ENCODE measurements at regions not wholly inside any gene's neighbourhood (a gene's known extent, or its start where the extent isn't known, plus 50 kb on each side); places are given as distances from the start of the nearest gene placed in this dataset.

DNA sequence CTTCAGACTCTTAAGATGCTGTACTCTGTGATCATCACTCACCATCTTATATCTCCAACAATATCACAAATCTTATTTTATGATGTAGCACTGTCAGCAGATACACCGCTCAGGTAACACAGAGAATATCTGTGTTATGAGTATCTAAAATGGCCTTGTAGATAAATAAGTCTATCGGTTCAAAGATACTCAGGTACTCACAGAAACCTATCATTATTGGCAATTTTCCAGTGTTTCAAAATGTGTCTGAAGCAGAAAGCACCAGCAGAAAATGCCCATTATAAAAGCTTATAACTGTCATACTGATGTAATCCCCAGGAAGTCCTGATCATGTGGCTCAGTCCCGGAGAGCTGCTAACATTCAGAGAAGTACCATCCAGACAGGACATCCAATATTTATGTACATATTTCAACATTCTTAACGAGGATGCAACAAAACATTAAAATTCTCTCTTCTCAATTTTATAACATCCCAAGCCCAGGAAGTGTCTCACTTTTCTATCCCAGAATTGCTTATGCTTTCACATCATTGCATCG, 190.7 kb upstream of the LMNTD1 start:
- H3K27ac ChIP-seq = no peak overlapping the region
- no peaks in the 10 kb centered on the region for H3K9me3 ChIP-seq
- H3K36me3 ChIP-seq = no peaks in the 10 kb centered on the region
- TF ChIP-seq, protein P1, sequence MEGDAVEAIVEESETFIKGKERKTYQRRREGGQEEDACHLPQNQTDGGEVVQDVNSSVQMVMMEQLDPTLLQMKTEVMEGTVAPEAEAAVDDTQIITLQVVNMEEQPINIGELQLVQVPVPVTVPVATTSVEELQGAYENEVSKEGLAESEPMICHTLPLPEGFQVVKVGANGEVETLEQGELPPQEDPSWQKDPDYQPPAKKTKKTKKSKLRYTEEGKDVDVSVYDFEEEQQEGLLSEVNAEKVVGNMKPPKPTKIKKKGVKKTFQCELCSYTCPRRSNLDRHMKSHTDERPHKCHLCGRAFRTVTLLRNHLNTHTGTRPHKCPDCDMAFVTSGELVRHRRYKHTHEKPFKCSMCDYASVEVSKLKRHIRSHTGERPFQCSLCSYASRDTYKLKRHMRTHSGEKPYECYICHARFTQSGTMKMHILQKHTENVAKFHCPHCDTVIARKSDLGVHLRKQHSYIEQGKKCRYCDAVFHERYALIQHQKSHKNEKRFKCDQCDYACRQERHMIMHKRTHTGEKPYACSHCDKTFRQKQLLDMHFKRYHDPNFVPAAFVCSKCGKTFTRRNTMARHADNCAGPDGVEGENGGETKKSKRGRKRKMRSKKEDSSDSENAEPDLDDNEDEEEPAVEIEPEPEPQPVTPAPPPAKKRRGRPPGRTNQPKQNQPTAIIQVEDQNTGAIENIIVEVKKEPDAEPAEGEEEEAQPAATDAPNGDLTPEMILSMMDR (IDR thresholded peaks at IDR 0.05) = no peak
- no peak overlapping the region for H3K4me3 ChIP-seq
- DNase-seq (ENCODE audit: low spot score) = no peak
- no peaks in the 10 kb centered on the region for H3K4me1 ChIP-seq
- no peaks in the 10 kb centered on the region for H3K27me3 ChIP-seq

DNA sequence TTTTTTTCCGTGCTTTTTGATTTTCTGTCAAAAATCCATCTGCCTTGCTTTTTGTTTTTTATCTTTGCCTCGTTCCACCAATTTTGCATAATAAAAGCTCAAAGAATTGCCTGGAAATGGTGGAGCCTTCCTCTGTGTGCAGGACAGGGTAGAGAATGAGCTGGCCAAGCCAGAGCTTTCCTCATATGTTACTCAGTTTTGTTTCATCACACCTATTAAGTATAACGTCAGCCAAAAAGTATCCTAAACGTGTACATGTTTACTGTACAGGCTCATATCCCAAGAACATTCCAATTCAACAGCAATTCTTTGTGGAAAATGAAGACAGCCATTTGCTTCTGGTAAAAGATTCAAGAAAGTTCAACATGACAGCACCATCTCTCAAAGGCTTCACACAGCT, 191.2 kb upstream of the LMNTD1 start:
- Histone ChIP-seq H3K36me3 (no peaks in the 10 kb centered on the region), H3K4me1 (no peaks in the 10 kb centered on the region), H3K4me3 (no peak overlapping the region), H3K9me3 (no peaks in the 10 kb centered on the region), H3K27me3 (no peaks in the 10 kb centered on the region), H3K27ac (no peak overlapping the region)
- TF ChIP-seq, protein P1 (IDR thresholded peaks at IDR 0.05) = no peak
- DNase-seq (ENCODE audit: low spot score) = no peak

DNA sequence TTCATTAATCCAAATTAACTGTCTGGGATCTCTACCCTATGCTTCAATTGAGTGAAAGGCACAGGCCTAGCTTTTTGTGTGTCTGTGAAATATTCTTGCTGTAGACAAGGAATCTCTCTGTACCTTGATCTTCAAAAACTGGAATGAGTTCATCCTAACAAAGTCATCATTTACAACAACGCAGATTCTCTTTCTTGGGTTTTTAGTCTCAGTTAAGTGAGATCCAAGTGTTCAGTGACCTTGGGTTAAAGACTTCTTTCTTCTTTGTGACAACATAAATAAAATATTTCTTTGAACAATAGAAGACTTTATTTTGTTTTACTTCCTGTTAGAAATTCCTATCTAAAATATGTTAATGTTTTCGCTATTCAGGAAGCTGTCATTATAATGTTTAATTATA, 192.2 kb upstream of the LMNTD1 start:
- no peak overlapping the region for H3K27ac ChIP-seq
- no peaks in the 10 kb centered on the region for H3K9me3 ChIP-seq
- no peaks in the 10 kb centered on the region for H3K4me1 ChIP-seq
- DNase-seq (ENCODE audit: low spot score) = no peak
- TF ChIP-seq, protein P1 (IDR thresholded peaks at IDR 0.05) = no peak
- no peaks in the 10 kb centered on the region for H3K27me3 ChIP-seq
- H3K4me3 ChIP-seq = no peak overlapping the region
- H3K36me3 ChIP-seq = no peaks in the 10 kb centered on the region

DNA sequence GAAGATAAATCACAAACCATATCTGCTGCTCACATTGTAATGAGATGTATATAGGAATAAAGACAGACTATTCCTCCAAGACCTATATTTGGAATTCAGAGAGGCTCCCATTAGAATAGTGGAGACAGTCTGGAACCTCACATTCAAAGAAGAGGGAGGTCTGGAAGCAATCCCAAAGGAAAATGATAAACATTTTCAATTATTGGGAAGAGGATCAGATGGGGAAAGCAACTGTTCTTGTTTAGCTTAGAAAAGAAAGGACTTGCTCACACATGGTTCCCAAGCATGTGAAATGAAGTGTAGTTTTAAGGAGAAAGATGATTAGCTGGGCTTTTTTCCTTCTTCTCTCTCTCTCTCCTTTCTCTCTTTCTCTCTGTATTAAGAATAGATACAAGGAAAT, 193.0 kb upstream of the LMNTD1 start:
- DNase-seq (ENCODE audit: low spot score) = no peak
- Histone ChIP-seq H3K4me3 (no peak overlapping the region), H3K9me3 (no peaks in the 10 kb centered on the region), H3K27ac (no peak overlapping the region), H3K27me3 (no peaks in the 10 kb centered on the region), H3K4me1 (no peaks in the 10 kb centered on the region), H3K36me3 (no peaks in the 10 kb centered on the region)
- TF ChIP-seq, protein P1 (IDR thresholded peaks at IDR 0.05) = no peak

DNA sequence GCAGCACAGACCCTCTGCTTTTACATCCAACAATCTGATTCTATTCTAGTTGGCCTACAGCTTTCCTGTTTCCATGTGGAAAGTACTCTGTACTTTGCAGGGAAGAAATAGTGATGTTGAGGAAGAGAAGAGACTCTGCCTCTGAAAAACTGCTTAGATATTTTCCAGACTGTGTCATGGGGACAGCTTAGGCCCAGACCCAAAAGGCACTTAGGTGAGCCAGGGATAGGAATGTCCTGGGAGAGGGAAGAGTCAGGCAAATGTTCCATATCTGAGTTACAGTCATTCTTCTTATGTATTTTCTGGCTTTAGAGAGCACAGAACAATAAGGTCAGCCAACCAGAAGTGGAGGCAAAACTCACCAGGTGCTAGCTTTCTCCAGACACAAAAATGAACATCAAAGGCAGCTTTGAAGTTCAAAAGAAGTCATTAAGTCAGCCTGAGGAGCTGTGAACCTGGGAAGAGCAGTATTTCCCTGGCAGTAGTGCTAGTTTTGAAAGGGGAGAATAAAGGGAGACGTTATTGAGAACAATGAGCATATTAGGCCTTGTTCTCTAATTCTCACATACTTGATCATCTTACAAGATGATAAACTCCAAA, 199.7 kb upstream of the LMNTD1 start:
- H3K9me3 ChIP-seq = no peaks in the 10 kb centered on the region
- H3K4me3 ChIP-seq = no peak overlapping the region
- DNase-seq (ENCODE audit: low spot score) = no peak
- no peaks in the 10 kb centered on the region for H3K36me3 ChIP-seq
- TF ChIP-seq, protein P1 (IDR thresholded peaks at IDR 0.05) = no peak
- no peaks in the 10 kb centered on the region for H3K27me3 ChIP-seq
- no peak overlapping the region for H3K27ac ChIP-seq
- H3K4me1 ChIP-seq = no peaks in the 10 kb centered on the region
